Stomach (tissue), 8 donors: ENCODE measurements at regions not wholly inside any gene's neighbourhood (a gene's known extent, or its start where the extent isn't known, plus 50 kb on each side); places are given as distances from the start of the nearest gene placed in this dataset.

Experiments
- DNase-seq, 2 donors: peaks; one replicate each; pipeline versions ENCODE4 v3.0.0 to v3.0.0-alpha.2; 2013 to 2019
- H3K27ac ChIP-seq, 5 donors: fragments of 200-600 bp in 4 of 5; sonication (generic) in 4 of 5; one replicate each; pipeline ENCODE4 v1.5.1; 2013 to 2019; ENCODE audit warnings: mild to moderate bottlenecking in 1 of 5, moderate library complexity in 1 of 5
- H3K27me3 ChIP-seq, 3 donors: fragments of 200-600 bp; sonication (generic); one replicate each; pipeline ENCODE4 v1.5.1; 2017 to 2019; ENCODE audit warnings: mixed run types in 1 of 3
- H3K36me3 ChIP-seq, 4 donors: fragments of 200-600 bp; sonication (generic); 1 replicate in 3 of 4; 2 replicates in 1 of 4; pipeline ENCODE4 v1.5.1; 2016 to 2019
- H3K4me1 ChIP-seq, 4 donors: fragments of 200-600 bp; sonication (generic); one replicate each; pipeline ENCODE4 v1.5.1; 2016 to 2019
- H3K4me3 ChIP-seq, 4 donors: fragments of 200-600 bp; sonication (generic) in 3 of 4; one replicate each; pipeline ENCODE4 v1.5.1; 2016 to 2019; ENCODE audit warnings: mild to moderate bottlenecking in 1 of 4
- H3K9me3 ChIP-seq, 4 donors: fragments of 200-600 bp; sonication (generic); one replicate each; pipeline ENCODE4 v1.5.1; 2016 to 2019
- CTCF ChIP-seq, 7 experiments: fragments of 450-650 bp in 4 of 7; fragments of 200-600 bp in 3 of 7; sonication (generic) in 3 of 7; IDR thresholded peaks; one replicate each; pipeline ENCODE4 v1.5.1; 2016 to 2019; ENCODE audit warnings: antibody characterized with exemption in 7 of 7, control low read depth in 2 of 7, mild to moderate bottlenecking in 1 of 7
- EP300 ChIP-seq: sonication (generic); formaldehyde crosslinking; IDR thresholded peaks from one replicate; pipeline ENCODE4 v1.6.1; 2017; ENCODE audit warnings: antibody characterized with exemption
- POLR2A ChIP-seq, 4 donors: fragments of 450-650 bp; IDR thresholded peaks; one replicate each; pipeline ENCODE4 v1.6.1; 2016; ENCODE audit warnings: antibody characterized with exemption in 4 of 4, control low read depth in 2 of 4, mild to moderate bottlenecking in 1 of 4, moderate library complexity in 1 of 4
- POLR2AphosphoS5 ChIP-seq, 3 donors: sonication (generic); formaldehyde crosslinking; IDR thresholded peaks; one replicate each; pipeline ENCODE4 v1.6.1; 2016; ENCODE audit warnings: antibody characterized with exemption in 3 of 3
- WGBS, 5 donors: extraction: QIAGEN DNeasy Blood & Tissue Kit in 3 of 5; methylation state at CpG; one replicate each; pipeline versions ENCODE4 v1.1.5 to v1.1.7; 2013 to 2018; 5-methylcytosine and 5-hydroxymethylcytosine counted together
- intact Hi-C: fragments of 100-400 bp; cut with DNase I; formaldehyde crosslinking; loops from one replicate; pipeline ENCODE4 v1.15.1; 2023; ENCODE audit warnings: low total_unique reads
- donor health status: healthy with polysubstance abuse.
- donor health status: Bipolar disorder and iron deficiency.
- donor health status: healthy.

GRCh38 chr12:75813072-75813471 lies 218.5 kb downstream of the PHLDA1 start:
- DNase-seq = no peak
- no peaks in the 10 kb centered on the region for H3K27me3 ChIP-seq
- WGBS, 5 donors = 64 to 100% (median 82%) methylated on average over 1 of the region's 1 CpG
- intact Hi-C loops = no loop called here
- no peak for TF ChIP-seq POLR2A (IDR thresholded peaks at IDR 0.05)
- H3K4me1 ChIP-seq = peaks cover 0 to 13% (median 5%) of the 10 kb centered on the region in 4 donors
- no peak overlapping the region for H3K27ac ChIP-seq
- H3K36me3 ChIP-seq = no peaks in the 10 kb centered on the region
- no peaks in the 10 kb centered on the region for H3K9me3 ChIP-seq
- no peak overlapping the region for H3K4me3 ChIP-seq

- Histone ChIP-seq H3K4me1 (peaks cover 0 to 13% (median 5%) of the 10 kb centered on the region in 4 donors), H3K36me3 (no peaks in the 10 kb centered on the region), H3K27me3 (no peaks in the 10 kb centered on the region), H3K4me3 (no peak overlapping the region), H3K27ac (peak overlapping the region in 1 of 5 donors; percentile 22), H3K9me3 (no peaks in the 10 kb centered on the region)
- intact Hi-C loops = no loop called here
- TF ChIP-seq POLR2AphosphoS5 (IDR thresholded peaks at IDR 0.05) = no peak
- TF ChIP-seq CTCF (IDR thresholded peaks at IDR 0.05) = no peak
- TF ChIP-seq POLR2A (IDR thresholded peaks at IDR 0.05) = no peak
- no peak for TF ChIP-seq EP300
- 62 to 71% (median 69%) methylated on average over 9 of the region's 9 CpGs for WGBS, 5 donors
- peak in 1 of 2 donors; percentile 68 for DNase-seq
Observed at GRCh38 chr12:75812271-75813018, 219.1 kb downstream of the PHLDA1 start.

- no peaks in the 10 kb centered on the region for H3K4me1 ChIP-seq
- H3K4me3 ChIP-seq = no peak overlapping the region
- no peaks in the 10 kb centered on the region for H3K27me3 ChIP-seq
- DNase-seq = no peak
- no peaks in the 10 kb centered on the region for H3K9me3 ChIP-seq
- no peaks in the 10 kb centered on the region for H3K36me3 ChIP-seq
- WGBS, 5 donors = 69 to 88% (median 80%) methylated on average over 2 of the region's 2 CpGs
- H3K27ac ChIP-seq = no peak overlapping the region
- TF ChIP-seq POLR2A (IDR thresholded peaks at IDR 0.05) (no peak), CTCF (IDR thresholded peaks at IDR 0.05) (no peak), EP300 (no peak), POLR2AphosphoS5 (IDR thresholded peaks at IDR 0.05) (no peak)
- intact Hi-C loops = no loop called here
Observed at GRCh38 chr12:75809746-75810145, 221.8 kb downstream of the PHLDA1 start.

- H3K4me3 ChIP-seq = no peak overlapping the region
- no peak for DNase-seq
- intact Hi-C loops = no loop called here
- no peaks in the 10 kb centered on the region for H3K36me3 ChIP-seq
- no peaks in the 10 kb centered on the region for H3K9me3 ChIP-seq
- WGBS, 5 donors = 50 to 97% (median 96%) methylated on average over 1 of the region's 1 CpG
- H3K27ac ChIP-seq = no peak overlapping the region
- no peaks in the 10 kb centered on the region for H3K27me3 ChIP-seq
- no peaks in the 10 kb centered on the region for H3K4me1 ChIP-seq
- TF ChIP-seq POLR2AphosphoS5 (IDR thresholded peaks at IDR 0.05) (no peak), CTCF (IDR thresholded peaks at IDR 0.05) (no peak), POLR2A (IDR thresholded peaks at IDR 0.05) (no peak), EP300 (no peak)
Observed at GRCh38 chr12:75807494-75807893, 224.1 kb downstream of the PHLDA1 start.

GRCh38 chr12:75805905-75806304 lies 225.7 kb downstream of the PHLDA1 start:
- Histone ChIP-seq H3K27me3 (no peaks in the 10 kb centered on the region), H3K9me3 (no peaks in the 10 kb centered on the region), H3K27ac (no peak overlapping the region), H3K4me3 (no peak overlapping the region), H3K4me1 (no peaks in the 10 kb centered on the region), H3K36me3 (no peaks in the 10 kb centered on the region)
- no peak for DNase-seq
- TF ChIP-seq POLR2A (IDR thresholded peaks at IDR 0.05) = no peak
- TF ChIP-seq EP300 = no peak
- no peak for TF ChIP-seq POLR2AphosphoS5 (IDR thresholded peaks at IDR 0.05)
- TF ChIP-seq CTCF (IDR thresholded peaks at IDR 0.05) = no peak
- intact Hi-C loops = no loop called here
- 63 to 75% (median 70%) methylated on average over 2 of the region's 2 CpGs for WGBS, 5 donors
